ENCODE measurements at regions not wholly inside any gene's neighbourhood (a gene's known extent, or its start where the extent isn't known, plus 50 kb on each side); places are given as distances from the start of the nearest gene placed in this dataset.

GRCh38 chr15:81523867-81524266, 149.9 kb upstream of the TMC3 start:
- TF ChIP-seq CTCF (IDR thresholded peaks at IDR 0.05; ENCODE audit: poor library complexity, severe bottlenecking): no peak
- no peak overlapping the region for H3K4me3 ChIP-seq (ENCODE audit: severe bottlenecking)
- DNase-seq (ENCODE audit: low spot score) (no peak), ATAC-seq (ENCODE audit: low read depth) (no peak)
- H3K4me1 ChIP-seq (ENCODE audit: insufficient read depth, poor library complexity, severe bottlenecking): no peaks in the 10 kb centered on the region
- H3K27ac ChIP-seq (ENCODE audit: poor library complexity, severe bottlenecking): no peak overlapping the region
- no peaks in the 10 kb centered on the region for H3K27me3 ChIP-seq (ENCODE audit: insufficient read depth, poor library complexity, severe bottlenecking)
- H3K9me3 ChIP-seq (ENCODE audit: severe bottlenecking): no peaks in the 10 kb centered on the region
- no peaks in the 10 kb centered on the region for H3K36me3 ChIP-seq (ENCODE audit: low read depth)

GRCh38 chr15:81520480-81520879, 146.5 kb upstream of the TMC3 start:
- TF ChIP-seq CTCF (IDR thresholded peaks at IDR 0.05; ENCODE audit: poor library complexity, severe bottlenecking): no peak
- no peak overlapping the region for H3K27ac ChIP-seq (ENCODE audit: poor library complexity, severe bottlenecking)
- peaks cover 13% of the 10 kb centered on the region for H3K4me1 ChIP-seq (ENCODE audit: insufficient read depth, poor library complexity, severe bottlenecking)
- no peak for DNase-seq (ENCODE audit: low spot score)
- H3K9me3 ChIP-seq (ENCODE audit: severe bottlenecking): no peaks in the 10 kb centered on the region
- H3K4me3 ChIP-seq (ENCODE audit: severe bottlenecking): no peak overlapping the region
- ATAC-seq (ENCODE audit: low read depth): no peak
- no peaks in the 10 kb centered on the region for H3K27me3 ChIP-seq (ENCODE audit: insufficient read depth, poor library complexity, severe bottlenecking)
- no peaks in the 10 kb centered on the region for H3K36me3 ChIP-seq (ENCODE audit: low read depth)

GRCh38 chr15:81516461-81516860, 142.4 kb upstream of the TMC3 start:
- H3K4me1 ChIP-seq (ENCODE audit: insufficient read depth, poor library complexity, severe bottlenecking): peaks cover 13% of the 10 kb centered on the region
- no peaks in the 10 kb centered on the region for H3K27me3 ChIP-seq (ENCODE audit: insufficient read depth, poor library complexity, severe bottlenecking)
- H3K36me3 ChIP-seq (ENCODE audit: low read depth): no peaks in the 10 kb centered on the region
- H3K27ac ChIP-seq (ENCODE audit: poor library complexity, severe bottlenecking): no peak overlapping the region
- H3K4me3 ChIP-seq (ENCODE audit: severe bottlenecking): no peak overlapping the region
- no peaks in the 10 kb centered on the region for H3K9me3 ChIP-seq (ENCODE audit: severe bottlenecking)
- no peak for TF ChIP-seq CTCF (IDR thresholded peaks at IDR 0.05; ENCODE audit: poor library complexity, severe bottlenecking)
- DNase-seq (ENCODE audit: low spot score): no peak
- peak; percentile 77 for ATAC-seq (ENCODE audit: low read depth)

- H3K27me3 ChIP-seq (ENCODE audit: insufficient read depth, poor library complexity, severe bottlenecking): no peaks in the 10 kb centered on the region
- H3K4me3 ChIP-seq (ENCODE audit: severe bottlenecking): no peak overlapping the region
- H3K27ac ChIP-seq (ENCODE audit: poor library complexity, severe bottlenecking): no peak overlapping the region
- peaks cover 17% of the 10 kb centered on the region for H3K4me1 ChIP-seq (ENCODE audit: insufficient read depth, poor library complexity, severe bottlenecking)
- ATAC-seq (ENCODE audit: low read depth): peak; percentile 54; the same call in 2 of the 3 replicates
- no peak for TF ChIP-seq CTCF (IDR thresholded peaks at IDR 0.05; ENCODE audit: poor library complexity, severe bottlenecking)
- H3K9me3 ChIP-seq (ENCODE audit: severe bottlenecking): no peaks in the 10 kb centered on the region
- no peak for DNase-seq (ENCODE audit: low spot score)
- H3K36me3 ChIP-seq (ENCODE audit: low read depth): no peaks in the 10 kb centered on the region
Observed at GRCh38 chr15:81516012-81516411, 142.0 kb upstream of the TMC3 start.

GRCh38 chr15:81514725-81515124, 140.7 kb upstream of the TMC3 start:
- DNase-seq (ENCODE audit: low spot score) (no peak), ATAC-seq (ENCODE audit: low read depth) (no peak)
- no peaks in the 10 kb centered on the region for H3K36me3 ChIP-seq (ENCODE audit: low read depth)
- H3K4me1 ChIP-seq (ENCODE audit: insufficient read depth, poor library complexity, severe bottlenecking): peaks cover 21% of the 10 kb centered on the region
- H3K27ac ChIP-seq (ENCODE audit: poor library complexity, severe bottlenecking): no peak overlapping the region
- no peaks in the 10 kb centered on the region for H3K9me3 ChIP-seq (ENCODE audit: severe bottlenecking)
- H3K27me3 ChIP-seq (ENCODE audit: insufficient read depth, poor library complexity, severe bottlenecking): no peaks in the 10 kb centered on the region
- no peak overlapping the region for H3K4me3 ChIP-seq (ENCODE audit: severe bottlenecking)
- no peak for TF ChIP-seq CTCF (IDR thresholded peaks at IDR 0.05; ENCODE audit: poor library complexity, severe bottlenecking)

Data from RWPE2 (cell line).